Activated CD8-positive, alpha-beta memory T cell treated with anti-CD3 and anti-CD28 coated beads, Interleukin-2, amount 50 U/mL, for 24 hours (primary cell): ENCODE measurements at regions not wholly inside any gene's neighbourhood (a gene's known extent, or its start where the extent isn't known, plus 50 kb on each side); places are given as distances from the start of the nearest gene placed in this dataset.
"Not testable (repeated sequence)": the region's sequence is repeated elsewhere in the genome, so short reads cannot be mapped to it uniquely, and the experiment has no call there.

ENCODE experiments used
- DNase-seq: peaks from one replicate; pipeline ENCODE4 v3.0.0-alpha.2; 2020; ENCODE audit errors: extremely low read depth

DNA sequence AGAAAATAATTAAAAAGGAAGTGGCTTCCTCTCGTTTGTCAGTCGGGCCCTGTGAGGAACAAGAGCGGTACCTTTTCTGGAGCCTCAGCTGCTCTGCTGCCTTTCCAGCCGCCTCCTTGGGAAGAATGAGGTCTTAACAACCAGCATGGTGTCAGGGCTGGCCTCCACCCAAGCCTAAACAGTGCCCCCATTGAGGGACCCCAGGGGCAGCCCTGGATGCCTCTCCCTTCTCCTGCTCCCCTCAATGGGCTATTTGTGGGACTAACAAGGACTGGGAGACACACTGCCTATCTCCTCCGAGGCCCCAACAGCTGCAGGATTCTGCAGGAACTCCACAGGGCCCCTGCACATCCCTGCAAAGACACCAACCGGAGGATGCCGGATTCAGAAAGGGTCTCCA lies 155.4 kb upstream of the MAP3K1 start:
- no peak for DNase-seq

- DNase-seq = no peak
Observed at GRCh38 chr5:56658972-56659371, 156.4 kb upstream of the MAP3K1 start.

DNA sequence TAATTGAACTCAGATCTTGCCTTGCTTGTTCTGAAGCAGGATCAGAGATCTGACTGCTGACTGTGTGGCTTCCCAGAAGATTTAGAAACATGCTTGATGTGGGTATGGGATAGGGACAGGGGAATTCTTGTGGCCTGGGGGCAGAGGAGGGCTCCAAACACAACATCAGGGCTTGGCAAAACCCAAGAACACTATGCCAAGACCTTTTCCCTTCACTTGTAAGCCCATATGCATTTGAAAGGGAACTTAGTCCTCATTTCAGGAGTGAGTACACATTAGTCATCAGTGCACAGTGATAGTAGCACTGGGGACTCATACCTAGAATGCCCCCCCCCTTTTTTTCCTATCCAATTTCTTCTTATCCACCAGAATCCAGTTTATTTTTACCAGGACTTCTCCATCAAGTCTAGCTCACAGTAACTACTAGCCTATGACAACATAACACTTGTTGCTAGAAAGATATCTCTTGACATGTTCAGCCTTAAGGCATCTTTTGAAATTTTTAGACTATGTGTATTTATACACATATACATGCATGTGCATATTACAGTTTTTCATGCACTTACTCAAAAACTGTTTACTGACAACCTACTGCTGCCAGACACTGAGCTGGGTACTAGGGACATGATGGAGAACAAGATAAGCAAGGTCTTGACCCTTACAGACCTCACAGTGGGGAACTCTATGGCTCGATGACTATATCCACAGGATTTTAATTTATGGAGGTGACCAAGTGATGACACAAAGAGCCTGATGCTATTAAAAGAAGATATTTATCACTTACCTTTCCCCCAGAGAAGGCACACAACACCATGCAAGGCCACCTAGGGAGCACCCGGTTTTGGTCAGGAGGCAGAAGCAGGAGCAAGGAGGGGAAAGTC lies 158.3 kb upstream of the MAP3K1 start:
- no peak for DNase-seq

DNA sequence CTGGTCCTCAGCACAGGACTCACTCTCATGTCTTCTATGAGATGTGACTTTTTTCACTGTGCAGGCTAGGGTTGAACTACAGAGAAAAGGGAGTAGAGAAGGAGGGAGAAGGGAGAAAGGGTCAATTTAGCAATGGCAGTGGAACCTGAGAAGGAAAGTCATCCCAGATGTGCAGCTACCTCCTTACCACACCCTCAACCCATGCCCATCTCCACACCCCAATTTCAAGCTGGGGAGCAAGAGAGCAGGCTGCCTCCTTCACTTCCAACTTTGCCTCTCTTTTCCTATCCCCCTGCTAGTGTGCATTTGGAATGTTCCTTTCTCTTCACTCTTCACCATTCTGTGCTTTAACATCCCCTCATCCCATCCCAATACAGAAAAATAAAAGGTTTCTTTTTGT lies 163.5 kb upstream of the MAP3K1 start:
- no peak for DNase-seq

DNA sequence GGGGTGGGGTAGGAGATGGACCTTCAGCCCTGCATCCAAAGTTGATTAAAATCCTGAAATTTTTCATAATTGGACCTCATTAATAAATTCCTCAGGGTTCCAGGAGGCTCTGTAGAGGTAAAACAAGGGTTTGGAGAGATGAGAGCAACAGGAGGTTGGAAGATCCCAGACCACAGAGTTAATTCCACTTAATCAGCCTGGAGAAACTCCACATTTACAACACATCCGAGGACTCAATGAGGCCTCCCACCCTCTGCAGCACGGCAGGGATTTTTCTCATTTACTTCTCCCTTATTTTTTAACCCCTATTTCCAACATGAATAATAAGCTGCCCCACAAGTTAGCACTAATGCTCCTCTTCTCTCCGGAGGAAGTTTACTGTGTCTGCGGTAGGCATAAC lies 165.0 kb upstream of the MAP3K1 start:
- DNase-seq = no peak

- DNase-seq = no peak
Observed at GRCh38 chr5:56649569-56649968, 165.8 kb upstream of the MAP3K1 start.

DNA sequence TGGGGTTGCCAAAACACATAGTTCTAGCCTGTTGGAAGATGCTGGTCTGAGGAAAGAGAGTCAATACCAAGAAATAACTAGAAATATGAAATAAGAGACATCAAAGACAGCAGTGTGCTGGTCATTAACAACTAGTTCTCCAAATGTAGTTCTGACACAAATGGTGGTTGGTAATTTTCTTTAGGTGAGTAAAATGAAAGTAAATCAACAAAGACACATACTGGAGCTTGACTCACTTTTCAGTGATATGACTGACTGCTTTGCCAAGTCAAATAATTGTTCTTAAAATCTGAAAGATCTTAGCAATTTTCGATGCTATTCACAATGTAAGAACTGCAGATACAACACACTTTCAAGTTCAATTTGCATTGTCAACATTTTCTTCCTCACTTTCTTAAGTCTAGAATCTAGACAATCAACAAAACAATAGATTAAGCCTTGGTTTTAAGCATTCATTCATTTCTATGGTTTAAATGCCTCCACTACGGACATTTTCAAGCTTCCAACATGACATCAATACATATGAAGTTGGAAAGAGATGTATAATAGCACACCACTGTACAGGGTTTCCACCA lies 166.8 kb upstream of the MAP3K1 start:
- no peak for DNase-seq

- DNase-seq = no peak
Observed at GRCh38 chr5:56647099-56647850, 168.1 kb upstream of the MAP3K1 start.

GRCh38 chr5:56641635-56642260 lies 173.6 kb upstream of the MAP3K1 start:
- DNase-seq = no peak

GRCh38 chr5:56640763-56641406 lies 174.5 kb upstream of the MAP3K1 start:
- DNase-seq = no peak

- no peak for DNase-seq
Observed at GRCh38 chr5:56639476-56639875, 175.9 kb upstream of the MAP3K1 start.

- DNase-seq = no peak
Observed at GRCh38 chr5:56638768-56639238, 176.5 kb upstream of the MAP3K1 start.

DNA sequence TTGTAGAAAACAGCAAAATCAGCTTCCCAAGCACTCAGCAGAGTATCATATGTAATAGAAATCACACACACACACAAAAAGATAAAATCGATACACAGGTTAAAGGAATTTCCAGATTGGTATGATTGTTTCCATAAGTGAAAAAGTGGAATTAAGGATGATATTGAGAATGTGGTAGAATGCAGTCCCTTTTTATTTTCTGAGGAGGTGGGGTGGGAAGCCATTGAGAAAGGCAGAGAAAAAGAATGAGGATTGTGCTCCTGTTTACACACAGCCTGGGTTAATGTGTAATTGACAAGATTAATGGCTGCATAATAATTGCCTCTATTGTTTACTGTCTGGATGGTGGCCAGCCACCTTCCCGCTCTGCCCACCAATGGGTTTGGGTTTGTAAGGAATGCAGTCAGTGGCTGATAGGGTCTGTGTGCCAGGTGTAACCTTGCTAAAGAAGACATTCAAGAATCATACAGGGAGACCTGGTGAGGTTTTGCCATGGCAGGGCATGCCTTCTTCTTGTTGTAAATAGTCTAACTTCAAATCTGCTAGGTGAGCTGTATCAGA lies 177.2 kb upstream of the MAP3K1 start:
- DNase-seq = no peak

- DNase-seq = no peak
Observed at GRCh38 chr5:56637321-56637920, 177.9 kb upstream of the MAP3K1 start.

GRCh38 chr5:56633950-56634349 lies 181.4 kb upstream of the MAP3K1 start:
- DNase-seq = no peak

DNA sequence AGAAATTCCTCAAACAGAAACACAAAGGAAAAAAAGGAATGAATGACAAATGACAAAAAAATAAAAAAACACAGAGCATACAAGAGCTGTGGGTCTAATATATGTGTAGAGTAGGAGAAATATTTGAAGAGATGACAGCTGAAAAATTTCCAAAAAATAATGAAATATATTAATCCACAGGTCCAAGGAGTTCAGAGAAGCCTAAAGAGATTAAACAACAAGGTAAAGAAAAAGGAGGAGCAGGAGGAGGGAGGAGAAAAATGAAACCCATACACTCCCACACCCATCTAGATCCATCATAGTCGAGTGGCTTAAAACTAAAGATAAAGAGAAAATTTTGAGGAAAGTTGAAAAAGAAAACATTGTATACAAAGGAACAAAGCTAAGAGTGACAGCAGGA lies 182.4 kb upstream of the MAP3K1 start:
- no peak for DNase-seq

DNA sequence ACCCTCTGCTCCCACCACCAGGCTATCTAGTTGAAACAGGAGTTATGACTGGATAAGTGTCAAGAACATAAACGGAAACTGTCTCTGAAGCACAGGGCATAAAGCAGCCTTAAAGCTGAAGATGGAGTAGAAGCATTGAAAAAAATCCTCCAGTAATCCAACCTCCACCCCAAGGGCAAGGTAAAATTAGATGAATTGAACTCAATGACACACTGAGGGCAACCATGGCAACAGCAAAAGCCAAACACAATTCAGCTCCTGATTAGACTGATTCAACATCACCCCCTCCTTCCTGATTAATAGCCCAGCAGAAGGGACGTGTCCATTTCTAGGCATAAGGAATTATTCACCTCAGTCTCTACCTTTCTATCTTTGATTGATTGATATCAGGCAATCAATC lies 183.2 kb upstream of the MAP3K1 start:
- no peak for DNase-seq

DNA sequence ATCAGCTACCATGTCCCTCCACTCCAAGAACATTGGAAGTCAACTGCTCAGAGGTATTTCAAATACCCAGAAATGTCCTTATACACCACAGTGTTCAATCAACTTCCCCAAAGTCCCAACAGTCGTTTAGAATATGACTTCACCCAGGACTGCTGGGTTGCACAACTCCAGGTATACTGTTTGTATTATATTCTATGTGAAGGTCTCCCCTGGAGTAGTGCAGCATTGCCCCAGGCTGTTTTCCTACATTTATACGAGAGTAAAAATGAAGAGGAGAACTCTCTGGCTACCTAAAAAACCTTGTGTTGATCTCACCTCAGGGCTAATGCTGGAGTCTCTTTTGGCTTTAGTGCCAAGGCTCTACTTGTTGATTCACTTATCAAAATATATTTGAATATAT lies 183.6 kb upstream of the MAP3K1 start:
- DNase-seq = no peak

GRCh38 chr5:56628616-56629015 lies 186.7 kb upstream of the MAP3K1 start:
- DNase-seq = not testable (repeated sequence)

- DNase-seq = no peak
Observed at GRCh38 chr5:56625541-56625940, 189.8 kb upstream of the MAP3K1 start.

DNA sequence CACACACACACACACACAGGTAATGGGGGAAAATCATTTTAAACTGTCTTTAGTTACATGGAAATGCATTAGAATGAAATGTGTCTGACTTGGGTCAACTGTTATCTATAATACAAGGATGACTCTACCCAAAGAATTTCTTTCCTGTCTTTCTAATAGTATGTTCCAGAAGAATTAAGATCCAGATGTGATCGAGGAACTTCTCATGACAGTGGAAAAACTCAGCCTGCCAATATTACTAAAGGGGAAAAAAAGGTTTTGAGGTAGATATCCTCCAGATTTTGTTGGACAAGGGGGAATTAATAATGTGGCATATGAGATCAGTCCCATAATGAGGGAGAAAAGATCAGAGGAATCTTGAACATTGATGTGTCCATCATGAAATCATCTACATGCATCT lies 190.6 kb upstream of the MAP3K1 start:
- DNase-seq = no peak
